HS-5 (cell line): ENCODE measurements at regions not wholly inside any gene's neighbourhood (a gene's known extent, or its start where the extent isn't known, plus 50 kb on each side); places are given as distances from the start of the nearest gene placed in this dataset.

Experiments used
- DNase-seq: peaks from one replicate; pipeline ENCODE4 v3.0.0-alpha.2; 2012; ENCODE audit warnings: low read depth

DNA sequence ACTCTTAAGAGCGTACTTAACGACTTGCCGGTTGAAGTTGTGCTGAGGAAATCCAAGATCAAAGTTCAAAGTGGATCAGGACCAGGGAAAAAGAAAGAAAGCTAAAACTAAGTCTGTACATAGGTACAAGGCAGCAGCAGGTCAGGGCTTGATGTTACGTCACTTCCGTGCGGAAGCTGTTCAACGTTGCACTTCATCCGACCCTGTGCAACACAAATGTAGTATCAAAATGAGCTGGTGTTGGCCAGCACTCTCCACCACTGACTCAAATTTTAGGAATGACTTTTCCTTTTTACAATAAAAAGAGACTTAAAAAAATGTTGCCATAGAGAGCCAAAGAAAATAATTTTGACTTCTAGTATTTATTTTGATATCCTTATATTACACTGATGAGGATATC lies 1315.4 kb downstream of the EFNB2 start:
- DNase-seq, result no peak

- peak; percentile 33 for DNase-seq
These were observed 1315.8 kb downstream of the EFNB2 start for GRCh38 chr13:105219651-105220050.

DNA sequence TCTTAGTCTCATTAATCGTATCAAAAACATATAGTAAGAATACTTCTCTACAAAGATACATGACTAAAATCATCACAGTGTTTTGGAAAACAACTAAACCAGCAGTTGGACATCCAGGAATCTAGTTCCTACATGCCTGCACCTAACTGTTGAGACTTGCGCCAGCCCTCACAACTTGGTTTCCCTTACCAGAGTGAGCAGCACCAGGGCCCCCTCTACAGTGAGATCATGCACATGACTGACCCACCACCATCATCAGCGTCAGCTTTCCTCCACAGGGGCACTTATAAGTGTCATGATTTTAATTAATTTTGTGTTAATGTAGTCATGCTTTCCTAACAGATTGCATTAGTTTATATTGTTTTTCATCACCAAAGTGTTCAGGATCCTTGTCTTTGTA lies 1322.0 kb downstream of the EFNB2 start:
- DNase-seq, result no peak

- no peak for DNase-seq
These were observed 1327.7 kb downstream of the EFNB2 start for GRCh38 chr13:105207572-105208293.

DNA sequence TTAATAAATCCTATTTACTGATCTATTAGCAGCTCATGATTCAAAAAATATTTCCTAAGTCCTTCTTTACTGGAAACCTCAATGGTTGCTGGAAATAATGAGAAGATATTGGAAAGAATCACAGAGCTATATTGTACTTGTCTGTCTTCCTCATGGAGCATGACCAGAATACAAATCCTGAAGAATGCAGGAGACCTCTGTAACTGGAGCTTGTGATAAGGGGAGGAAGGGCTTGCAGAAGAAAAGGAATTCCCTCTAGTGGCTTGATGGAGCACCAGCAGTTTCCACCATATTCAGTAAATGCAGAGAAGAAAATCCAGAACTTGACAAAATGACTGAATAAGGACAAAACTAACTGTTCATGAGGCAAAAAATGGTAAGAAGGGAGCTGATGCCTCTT lies 1333.1 kb downstream of the EFNB2 start:
- no peak for DNase-seq

GRCh38 chr13:105201351-105201750 lies 1334.1 kb downstream of the EFNB2 start:
- DNase-seq, result no peak

DNA sequence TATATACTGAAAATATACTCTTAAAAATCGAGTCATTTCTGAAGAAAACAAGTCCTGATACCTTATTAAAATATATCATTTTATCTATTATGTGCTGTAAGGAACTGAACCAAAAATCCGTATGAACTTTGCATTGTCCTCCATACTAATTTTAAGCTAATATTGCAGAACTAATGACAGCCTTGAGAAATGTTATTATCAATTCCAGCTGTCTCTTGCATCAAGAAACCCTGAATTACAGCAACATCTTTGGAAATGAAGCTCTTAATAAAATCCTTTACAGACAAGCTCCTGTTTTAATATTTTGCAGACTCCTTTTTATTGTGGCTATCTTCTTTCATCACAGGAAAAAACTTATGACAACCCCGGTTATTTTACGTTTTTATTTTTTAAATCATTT lies 1335.3 kb downstream of the EFNB2 start:
- no peak for DNase-seq

- peak; percentile 71 for DNase-seq
These were observed 1339.4 kb downstream of the EFNB2 start for GRCh38 chr13:105196052-105196451.

DNA sequence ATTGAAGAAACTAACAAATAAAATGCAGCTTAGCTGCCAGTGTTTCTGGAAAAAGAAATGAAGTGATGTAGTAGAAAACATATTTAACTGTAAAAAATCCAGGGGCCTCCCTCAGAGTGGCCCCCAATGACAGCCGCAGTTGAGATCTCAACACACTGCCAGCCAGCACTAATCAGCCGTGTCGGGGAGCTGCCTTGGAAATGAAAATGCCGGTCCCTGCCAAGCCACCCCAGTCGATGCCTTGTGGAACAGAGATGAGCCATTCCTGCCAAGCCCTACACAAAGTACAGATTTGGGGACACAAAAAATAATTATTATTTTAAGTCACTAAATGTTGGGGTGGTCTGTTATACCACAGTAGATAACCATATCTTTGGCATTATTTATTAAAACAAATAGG lies 1342.4 kb downstream of the EFNB2 start:
- DNase-seq, result no peak

- no peak for DNase-seq
These were observed 1351.3 kb downstream of the EFNB2 start for GRCh38 chr13:105184201-105184600.

- DNase-seq, result no peak
These were observed 1358.1 kb downstream of the EFNB2 start for GRCh38 chr13:105177265-105177900.

GRCh38 chr13:105170438-105170837 lies 1365.0 kb downstream of the EFNB2 start:
- no peak for DNase-seq

- DNase-seq, result no peak
These were observed 1367.2 kb downstream of the EFNB2 start for GRCh38 chr13:105168295-105168694.

- no peak for DNase-seq
These were observed 1368.1 kb downstream of the EFNB2 start for GRCh38 chr13:105167385-105167784.

DNA sequence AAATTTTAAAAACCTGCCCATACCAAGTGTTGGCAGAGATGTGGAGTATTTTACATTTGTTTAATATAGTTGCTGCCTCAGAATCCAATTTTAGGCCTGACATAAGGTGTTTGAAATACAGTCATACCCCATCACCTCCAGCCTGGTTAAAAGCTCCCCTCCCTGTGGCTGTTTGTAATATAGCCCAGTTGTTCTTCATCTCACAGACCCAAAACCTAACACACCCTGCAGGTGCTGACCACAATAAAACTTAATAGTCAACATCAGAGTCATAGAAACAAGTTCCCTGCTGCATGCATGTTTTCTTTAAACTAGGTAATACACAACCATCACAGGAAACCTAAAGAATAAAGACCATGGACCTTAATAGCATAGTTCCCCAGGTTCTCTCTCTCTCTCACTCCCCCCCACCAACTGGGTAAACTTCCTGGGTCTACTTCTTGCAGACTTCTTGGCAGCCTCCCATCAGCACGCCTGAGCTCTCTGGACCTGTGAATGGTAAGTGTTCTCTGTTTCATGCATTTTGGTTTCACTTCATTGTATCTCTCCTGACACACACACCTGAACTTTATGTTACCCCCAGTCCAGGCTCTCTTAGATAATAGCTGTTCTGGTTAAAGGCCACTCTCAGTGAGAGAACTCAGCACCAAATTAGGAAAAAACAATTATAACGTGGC lies 1369.9 kb downstream of the EFNB2 start:
- DNase-seq, result no peak

GRCh38 chr13:105159841-105160240 lies 1375.6 kb downstream of the EFNB2 start:
- no peak for DNase-seq

DNA sequence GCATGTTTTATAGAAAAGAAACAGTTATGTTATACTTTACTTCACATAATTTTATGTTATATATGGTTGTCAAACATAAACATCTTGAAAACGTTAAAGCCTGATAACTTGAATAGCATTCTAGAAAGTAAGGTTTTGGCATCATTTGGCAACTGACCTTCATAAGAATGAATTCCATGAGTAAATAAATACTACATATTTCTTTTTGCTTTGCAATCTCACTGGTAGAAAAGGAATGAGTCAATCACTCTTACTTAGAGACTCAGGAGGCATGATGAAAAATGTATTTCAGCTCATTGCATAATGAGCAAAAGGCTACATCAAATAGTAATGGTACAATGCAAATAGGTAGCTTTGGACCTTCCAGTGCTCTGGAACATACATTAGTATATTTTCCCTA lies 1381.9 kb downstream of the EFNB2 start:
- no peak for DNase-seq

GRCh38 chr13:105151639-105152038 lies 1383.8 kb downstream of the EFNB2 start:
- DNase-seq, result no peak

GRCh38 chr13:105147461-105147860 lies 1388.0 kb downstream of the EFNB2 start:
- DNase-seq, result no peak

GRCh38 chr13:105144936-105145335 lies 1390.5 kb downstream of the EFNB2 start:
- no peak for DNase-seq

GRCh38 chr13:105144020-105144419 lies 1391.4 kb downstream of the EFNB2 start:
- no peak for DNase-seq

- no peak for DNase-seq
These were observed 1392.9 kb downstream of the EFNB2 start for GRCh38 chr13:105142556-105142955.
